GM19372 (cell line): ENCODE measurements at regions not wholly inside any gene's neighbourhood (a gene's known extent, or its start where the extent isn't known, plus 50 kb on each side); places are given as distances from the start of the nearest gene placed in this dataset.
"Not testable (repeated sequence)": the region's sequence is repeated elsewhere in the genome, so short reads cannot be mapped to it uniquely, and the experiment has no call there.

Experiments used
- ATAC-seq: cut with Tn5 transposase; IDR thresholded peaks from one replicate; pipeline ENCODE4 v1.9.1; 2021; ENCODE audit warnings: mild to moderate bottlenecking, low read depth, moderate library complexity; ENCODE audit not compliant: unreplicated experiment

DNA sequence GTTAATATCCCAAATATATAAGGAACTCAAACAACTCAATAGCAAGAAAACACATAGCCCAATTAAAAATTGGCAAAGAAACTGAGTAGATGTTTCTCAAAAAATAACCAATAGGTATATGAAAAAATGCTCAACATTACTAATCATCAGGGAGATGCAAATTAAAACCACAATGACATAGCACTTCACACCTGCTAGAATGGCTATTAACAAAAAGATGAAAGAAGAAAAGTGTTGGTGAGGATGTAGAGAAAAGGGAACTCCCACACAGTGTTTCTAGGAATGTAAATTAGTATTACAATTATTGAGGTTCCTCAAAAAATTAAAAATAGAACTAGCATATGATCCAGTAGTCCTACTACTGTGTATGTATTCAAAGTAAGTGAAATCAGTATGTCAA lies 1212.8 kb downstream of the DIAPH3 start:
- no peak for ATAC-seq

DNA sequence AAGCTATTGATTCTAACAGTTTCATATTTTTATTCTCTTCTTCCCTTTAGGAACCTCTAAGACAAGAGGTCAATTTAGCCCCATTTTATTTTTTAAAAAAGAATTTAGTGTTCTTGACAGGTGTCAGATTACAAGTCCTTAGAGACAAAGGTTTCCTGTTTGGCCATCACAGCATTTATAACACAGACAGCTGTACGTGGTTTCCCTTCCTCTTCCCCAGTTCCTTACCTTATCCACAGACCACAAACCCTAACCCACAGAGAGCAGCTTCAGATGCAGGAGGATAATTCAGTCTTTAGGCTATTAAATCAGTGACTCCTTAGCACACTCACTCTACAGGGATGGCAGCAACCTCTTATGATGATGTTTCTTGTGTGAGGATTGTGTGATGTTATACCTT lies 1210.1 kb downstream of the DIAPH3 start:
- ATAC-seq = peak; percentile 92

DNA sequence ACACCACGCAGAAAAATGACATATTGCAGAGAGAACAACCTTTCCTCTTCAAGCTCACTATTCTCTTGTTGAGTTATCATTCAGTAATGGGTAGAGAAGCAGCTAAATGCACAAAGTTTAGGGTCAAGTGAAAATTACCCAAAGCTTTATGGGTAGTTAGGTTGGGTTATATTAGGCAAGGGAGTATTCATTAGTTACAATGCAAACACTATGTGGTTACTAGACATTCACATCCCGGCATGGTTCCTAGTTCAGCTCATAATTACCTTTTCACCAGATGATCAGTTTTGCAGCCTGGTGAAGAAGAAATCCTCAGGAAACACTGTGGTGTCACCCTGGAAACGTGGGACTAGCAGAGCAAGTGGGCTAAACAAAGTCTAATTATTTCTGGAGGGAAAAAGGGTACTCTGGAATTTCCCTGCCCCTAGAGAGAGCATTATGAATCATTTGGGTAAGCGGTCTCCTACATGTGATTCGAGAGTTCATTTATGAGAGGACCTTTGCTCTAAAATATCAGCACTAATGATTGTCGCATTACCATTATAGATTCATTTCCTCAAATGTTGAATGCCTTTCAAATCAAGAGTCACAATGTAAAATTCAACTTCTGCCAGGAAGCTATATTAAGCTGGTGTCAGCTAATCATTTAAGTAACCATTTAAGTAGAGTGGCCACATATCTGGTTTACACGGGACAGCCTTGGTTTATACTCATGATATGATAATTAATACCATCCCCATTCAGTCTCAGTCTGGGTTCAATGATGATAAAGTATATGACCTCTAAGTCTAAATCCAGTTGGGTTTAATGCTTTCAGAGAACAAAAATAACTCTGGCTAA lies 1208.0 kb downstream of the DIAPH3 start:
- no peak for ATAC-seq

DNA sequence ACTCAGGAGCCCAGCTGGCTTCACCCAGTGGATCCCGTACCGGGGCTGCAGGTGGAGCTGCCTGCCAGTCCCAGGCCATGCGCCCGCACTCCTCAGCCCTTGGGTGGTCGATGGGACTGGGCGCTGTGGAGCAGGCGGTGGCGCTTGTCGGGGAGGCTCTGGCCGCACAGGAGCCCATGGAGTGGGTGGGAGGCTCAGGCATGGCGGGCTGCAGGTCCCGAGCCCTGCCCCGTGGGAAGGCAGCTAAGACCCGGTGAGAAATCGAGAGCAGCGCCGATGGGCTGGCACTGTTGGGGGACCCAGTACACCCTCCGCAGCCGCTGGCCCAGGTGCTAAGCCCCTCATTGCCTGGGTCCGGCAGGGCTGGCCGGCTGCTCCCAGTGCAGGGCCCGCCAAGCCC lies 1205.6 kb downstream of the DIAPH3 start:
- ATAC-seq = not testable (repeated sequence)

DNA sequence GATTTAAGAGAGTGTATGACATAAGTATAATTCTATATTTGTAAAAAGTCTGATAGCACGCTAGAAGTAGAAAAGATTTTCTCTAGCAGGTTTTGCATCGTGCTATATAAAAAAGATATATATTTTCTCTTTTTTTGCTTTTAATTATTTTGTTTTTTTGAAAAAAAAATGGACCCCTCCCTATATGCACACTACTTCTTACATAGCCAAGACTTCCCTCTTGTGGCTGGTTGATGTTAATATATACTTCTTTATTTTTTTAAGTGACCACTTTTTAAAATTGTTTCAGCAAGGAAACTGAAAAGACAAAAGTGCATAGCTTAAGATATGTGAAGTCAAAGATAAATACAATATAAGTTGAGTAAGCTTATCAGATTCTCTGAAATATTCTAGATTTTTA lies 1202.8 kb downstream of the DIAPH3 start:
- ATAC-seq = peak; percentile 49

DNA sequence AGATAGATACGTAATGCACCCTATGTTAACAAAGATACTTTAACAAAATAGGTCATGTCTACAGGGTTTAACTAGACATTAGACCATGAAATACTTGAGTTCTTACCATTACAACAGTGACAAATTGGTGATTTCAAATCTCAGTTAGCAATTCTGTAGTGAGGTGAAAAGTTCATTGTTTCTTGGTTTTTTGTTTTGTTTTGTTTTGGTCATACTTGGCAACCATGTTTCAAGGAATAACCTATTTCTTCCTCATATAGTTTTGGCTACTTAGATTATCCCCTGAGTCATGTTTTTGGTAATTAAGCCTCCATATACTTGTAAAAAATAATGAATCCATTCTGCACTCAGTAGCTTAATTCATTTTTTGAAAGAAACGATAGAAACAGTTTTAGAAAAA lies 1200.4 kb downstream of the DIAPH3 start:
- no peak for ATAC-seq

DNA sequence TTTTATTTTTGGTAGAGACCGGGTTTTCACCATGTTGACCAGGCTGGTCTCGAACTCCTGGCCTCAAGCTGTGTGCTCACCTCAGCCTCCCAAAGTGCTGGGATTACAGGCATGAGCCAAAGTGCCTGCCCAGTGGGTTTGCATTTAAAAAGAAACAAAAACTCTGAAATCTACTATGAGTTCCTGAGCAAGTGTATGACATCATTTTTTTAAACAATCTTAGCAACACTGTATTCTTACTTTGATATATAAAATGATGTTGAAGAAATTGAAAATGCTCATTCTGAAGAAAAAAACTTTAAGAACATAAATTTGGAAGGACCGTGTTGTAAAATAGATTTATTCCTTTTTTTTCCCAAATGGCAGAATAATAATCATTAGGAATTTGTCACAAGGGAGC lies 1199.7 kb downstream of the DIAPH3 start:
- no peak for ATAC-seq

DNA sequence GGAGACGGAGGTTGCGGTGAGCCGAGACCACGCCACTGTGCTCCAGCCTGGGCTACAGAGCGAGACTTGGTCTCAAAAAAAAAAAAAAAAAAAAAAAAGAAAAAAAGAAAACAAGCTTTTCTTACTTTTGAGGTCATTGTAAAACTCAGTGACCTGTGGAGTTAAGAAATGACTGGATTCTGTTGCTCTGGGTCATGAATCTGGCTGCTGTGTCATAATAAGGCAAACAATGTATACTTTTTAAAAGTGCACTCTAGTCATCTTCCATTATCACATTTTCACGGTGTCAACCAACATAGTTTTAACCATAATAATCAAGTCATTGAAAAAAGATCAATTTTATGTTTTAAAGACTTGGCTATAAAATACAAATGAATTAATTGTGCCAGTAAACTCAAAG lies 1186.6 kb downstream of the DIAPH3 start:
- no peak for ATAC-seq

DNA sequence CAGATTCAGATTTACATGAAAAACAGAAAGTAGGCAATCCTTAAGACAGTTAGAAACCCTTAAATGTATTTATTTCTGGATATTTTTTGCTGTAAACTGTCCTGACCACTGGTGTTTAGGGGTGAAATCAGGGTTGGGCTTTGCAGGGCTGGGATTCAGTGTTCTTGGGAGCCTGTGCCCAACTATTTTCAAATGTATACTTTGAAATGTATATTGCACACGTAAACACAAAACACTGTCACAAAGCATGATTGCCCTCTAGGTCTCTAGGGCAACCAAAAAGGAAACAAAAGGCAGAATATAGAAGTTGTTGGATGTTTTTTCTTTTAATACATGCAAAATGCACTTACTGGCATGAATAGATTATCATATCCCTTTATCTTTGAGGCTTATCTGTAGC lies 1185.4 kb downstream of the DIAPH3 start:
- no peak for ATAC-seq

DNA sequence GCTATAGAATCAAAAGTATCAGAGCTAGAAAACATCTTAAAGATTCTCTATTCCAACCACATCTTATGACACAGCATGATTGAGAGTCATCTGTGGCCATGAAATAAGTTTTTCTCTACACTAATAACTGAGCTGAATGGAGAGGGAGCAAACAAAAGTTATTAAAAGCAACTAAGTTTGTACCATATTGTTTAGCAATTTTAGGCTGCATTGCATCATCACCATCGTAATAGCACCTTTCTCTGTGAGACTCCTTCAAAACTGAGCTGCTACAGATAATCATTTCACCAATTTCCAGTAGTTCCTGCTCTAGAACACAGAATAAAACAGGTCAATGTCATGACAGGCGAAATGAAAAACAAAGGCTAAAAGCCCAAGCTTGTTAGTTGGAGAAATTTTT lies 1183.9 kb downstream of the DIAPH3 start:
- ATAC-seq = no peak

DNA sequence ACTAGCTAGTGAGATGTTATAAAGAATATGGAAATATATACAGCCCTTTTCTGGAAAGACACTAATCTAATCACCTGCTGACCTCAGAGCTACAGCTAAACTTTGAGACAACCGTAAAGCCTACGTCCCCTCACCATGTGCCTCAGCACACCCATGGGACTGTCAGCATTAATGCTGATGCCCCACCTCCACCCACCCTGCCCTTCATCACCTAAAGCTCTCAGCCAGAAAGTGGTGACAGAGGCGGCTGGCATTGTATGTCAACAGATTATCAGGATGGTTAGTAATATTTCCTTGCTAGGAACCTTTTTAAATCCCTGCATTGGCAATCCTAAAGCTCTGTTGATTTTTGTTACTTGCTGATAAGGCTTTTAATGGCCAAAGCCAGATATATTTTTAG lies 1177.9 kb downstream of the DIAPH3 start:
- ATAC-seq = no peak

DNA sequence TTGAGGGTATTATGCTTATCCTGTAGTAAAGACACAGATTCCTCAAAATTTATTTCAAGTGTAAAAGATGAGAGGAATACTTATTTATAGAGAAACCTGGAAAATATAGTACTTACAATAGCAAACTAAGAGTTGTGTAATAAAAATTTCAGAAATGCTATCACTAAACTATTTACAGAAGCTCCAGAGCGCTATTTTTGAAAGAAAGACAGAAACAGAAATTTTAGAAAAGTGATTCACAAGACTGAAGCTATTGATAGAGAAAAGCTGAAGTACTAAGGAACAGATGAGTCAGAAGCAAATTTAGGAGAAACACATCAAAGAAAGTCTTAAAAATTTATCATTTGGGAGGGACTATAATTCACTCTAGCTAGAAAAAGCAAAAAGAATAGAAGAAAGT lies 1174.2 kb downstream of the DIAPH3 start:
- no peak for ATAC-seq

DNA sequence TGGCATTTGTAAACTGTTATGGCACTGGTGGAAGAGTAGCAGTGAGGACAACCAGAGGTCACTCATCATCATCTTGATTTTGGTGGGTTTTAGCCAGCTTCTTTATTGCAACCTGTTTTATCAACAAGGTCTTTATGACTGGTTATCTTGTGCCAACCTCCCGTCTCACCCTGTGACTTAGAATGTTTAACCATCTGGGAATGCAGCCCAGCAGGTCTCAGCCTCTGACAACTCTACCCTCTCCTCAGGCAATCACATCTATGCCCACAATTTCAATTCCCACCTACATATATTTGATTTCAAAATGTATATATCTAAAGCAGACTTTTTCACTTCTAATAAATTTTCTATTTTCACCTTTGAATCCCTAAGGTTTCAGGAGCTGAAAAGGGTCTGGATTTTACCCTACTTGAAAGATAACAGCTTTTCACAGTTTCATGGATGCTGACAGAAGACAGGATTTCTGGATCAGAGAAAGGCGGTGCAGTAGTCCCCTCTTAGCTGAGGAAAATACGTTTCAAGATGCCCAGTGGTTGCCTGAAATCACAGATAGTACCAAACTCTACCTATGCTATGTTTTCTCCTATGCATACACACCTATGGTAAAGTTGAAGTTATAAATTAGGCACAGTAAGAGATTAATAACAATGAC lies 1171.8 kb downstream of the DIAPH3 start:
- ATAC-seq = no peak

DNA sequence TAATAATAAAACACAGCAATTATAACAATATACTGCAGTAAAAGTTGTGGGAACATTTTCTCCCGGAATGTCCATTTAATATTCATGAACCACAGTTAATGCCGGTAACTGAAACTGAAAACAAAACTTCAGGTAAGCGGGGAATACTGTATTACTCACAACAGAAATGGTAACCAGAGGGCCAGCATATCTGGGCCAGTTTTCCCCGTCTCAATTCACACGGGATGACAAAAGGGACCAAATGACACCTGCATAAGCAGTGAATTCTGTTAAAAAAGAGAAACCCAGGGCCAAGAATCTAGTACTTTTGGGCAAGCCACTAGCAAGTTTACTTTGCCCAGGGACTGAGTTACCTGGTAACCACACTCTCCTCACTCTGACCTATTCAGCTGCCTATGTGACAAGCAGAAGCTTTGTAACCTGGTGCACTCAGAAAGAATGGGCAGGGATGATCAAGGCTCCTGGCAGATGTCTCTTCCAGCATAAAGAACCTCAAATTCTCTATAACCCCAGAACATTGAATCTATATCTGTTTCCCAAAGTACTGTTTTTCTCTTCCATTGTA lies 1171.2 kb downstream of the DIAPH3 start:
- ATAC-seq = no peak

DNA sequence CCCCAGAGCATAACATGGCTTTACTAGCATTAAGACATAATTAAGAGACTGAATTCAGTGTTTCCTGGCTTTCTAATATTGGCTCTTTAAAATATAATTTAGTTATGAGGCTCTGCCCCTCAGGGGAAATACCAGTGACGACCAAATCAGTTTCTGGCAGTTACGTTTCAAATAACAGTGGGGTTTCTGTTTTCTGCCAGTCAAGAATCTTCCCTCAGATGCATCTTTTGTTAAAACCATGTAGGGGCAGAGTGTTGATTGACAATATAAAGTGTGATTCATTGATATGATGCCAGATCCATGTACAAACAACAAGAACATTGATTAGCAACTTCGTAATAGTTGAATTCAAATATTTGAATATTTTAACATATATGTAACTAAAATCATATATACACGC lies 1169.7 kb downstream of the DIAPH3 start:
- ATAC-seq = no peak

DNA sequence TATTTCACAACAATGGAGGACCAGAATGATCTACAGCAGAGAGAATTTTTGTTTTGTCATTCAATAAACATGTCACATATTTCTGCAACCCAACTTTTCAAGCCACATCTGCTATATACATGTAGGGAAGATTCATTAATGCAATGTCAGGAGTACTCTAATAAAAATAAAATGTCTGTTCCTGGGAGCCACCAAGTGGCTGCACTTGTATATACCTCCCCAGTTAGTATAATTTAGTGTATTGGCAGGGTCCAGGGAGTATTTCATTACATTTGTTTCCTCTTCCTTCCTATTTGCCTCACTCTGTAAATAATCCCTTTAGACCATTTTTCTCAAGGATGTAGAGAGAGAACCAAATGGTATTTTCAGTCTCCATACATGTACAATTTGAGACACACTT lies 1169.0 kb downstream of the DIAPH3 start:
- ATAC-seq = no peak

DNA sequence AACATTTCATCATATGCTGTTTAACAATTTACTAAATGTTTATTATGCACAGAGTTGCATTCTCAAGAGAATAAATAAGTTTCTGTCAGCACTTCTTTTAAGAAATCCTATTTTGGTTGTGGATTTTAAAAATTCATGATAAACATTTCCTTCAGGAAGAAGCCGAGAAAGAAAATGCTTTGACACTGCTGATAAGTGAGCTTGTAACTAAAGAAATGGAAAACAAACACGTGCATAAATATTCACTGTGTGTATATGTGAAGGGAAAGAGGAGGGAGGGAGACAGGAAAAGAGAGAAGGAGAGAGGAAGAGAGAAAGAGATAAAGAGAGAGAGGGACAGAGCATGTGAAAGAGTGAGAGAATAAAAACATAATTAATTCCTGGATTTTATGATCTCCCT lies 1165.0 kb downstream of the DIAPH3 start:
- ATAC-seq = no peak

DNA sequence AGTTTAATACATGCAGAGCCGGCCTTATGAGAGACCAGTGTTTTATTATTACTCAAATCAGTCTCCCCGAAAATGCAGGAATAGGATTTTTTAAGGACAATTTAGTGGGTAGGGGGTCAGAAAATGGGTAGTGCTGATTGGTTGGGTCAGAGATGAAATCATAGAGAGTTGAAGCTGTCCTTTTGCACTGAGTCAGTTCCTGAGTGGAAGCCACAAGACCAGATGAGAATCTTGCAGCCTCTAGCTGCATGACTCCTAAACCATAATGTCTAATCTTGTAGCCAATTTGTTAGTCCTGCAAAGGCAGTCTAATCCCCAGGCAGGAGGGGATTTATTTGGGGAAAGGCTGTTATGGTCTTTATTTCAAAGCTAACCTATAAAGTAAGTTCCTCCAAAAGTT lies 1163.9 kb downstream of the DIAPH3 start:
- ATAC-seq = no peak

DNA sequence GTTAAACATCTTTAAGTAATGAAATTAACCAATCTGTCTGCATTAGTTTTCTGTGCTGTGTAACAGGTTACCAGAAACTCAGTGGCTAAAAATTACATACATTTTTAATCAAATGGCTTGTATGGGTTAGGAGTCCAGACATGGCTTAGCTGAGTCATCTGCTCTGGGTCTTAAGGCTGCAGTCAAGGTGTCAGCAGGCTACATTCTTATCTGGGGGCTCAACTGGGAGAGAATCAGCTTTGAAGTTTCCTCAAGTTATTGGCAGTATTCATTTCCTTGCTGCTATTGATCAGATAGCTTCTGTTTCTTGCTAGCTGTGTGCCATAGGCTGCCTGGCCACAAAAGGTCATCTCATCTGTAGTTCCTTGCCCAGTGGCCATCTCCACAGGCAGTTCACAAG lies 1163.0 kb downstream of the DIAPH3 start:
- no peak for ATAC-seq

DNA sequence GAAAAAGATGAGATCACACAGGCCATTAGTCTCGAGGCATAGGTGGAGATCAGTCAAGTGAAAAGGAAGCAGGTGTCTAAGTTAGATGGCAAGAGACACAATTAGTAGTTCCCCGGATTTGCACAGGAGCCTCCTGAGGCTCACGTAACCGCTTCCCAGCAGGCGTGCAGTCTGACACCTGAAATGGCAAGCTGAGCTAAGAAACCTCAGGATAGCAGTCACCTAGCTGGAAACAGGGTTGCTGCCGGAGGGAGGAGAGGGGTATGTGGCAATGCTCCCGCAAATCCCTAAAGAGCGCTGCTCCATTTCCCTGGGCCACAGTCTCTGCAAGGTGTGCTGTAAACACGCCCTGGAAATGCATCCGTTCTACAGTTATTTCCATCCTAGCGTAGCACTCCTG lies 1151.0 kb downstream of the DIAPH3 start:
- no peak for ATAC-seq

DNA sequence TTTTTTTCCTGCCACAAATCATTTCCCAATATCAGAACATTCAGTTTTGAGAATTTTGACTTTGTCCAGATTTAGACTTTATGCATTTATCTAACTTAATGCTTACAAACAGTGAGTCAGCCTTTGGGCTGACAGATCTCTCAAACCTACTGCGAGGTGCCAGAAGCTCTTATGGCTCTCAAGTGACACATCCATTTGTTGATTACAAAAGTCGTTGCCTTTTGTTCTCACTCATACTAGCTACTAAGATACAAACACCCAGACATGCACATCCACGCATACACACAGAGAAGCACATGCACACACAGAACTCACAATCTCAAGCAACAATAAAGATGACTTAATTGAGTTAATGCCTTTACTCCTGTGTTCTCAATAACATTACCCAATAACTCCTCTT lies 1147.5 kb downstream of the DIAPH3 start:
- ATAC-seq = no peak

DNA sequence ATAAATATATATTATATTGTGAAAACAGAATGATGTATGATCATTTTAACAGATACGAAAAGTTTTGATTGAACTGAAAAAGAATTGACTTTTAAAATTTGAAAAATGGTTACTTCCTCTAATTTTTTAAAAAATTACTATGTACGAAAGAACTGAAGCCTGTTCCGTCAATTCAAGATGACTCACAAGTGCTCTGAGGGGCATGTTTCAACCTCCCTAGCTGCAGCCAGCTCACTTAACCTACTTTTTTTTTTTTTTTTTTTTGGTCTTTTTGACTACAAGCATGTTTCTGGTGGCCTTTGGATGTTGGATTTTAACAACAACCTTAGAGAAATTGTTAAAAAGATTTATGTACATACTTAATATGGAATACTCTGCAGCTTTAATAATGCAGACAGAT lies 1139.3 kb downstream of the DIAPH3 start:
- no peak for ATAC-seq
